Activated T-helper 1 cell treated with anti-CD3 and anti-CD28 coated beads, Interleukin-2, amount 50 U/mL, for 16 hours (primary cell): ENCODE measurements at regions not wholly inside any gene's neighbourhood (a gene's known extent, or its start where the extent isn't known, plus 50 kb on each side); places are given as distances from the start of the nearest gene placed in this dataset.

Experiments used
- DNase-seq, 2 donors: peaks; one replicate each; pipeline ENCODE4 v3.0.0-alpha.2; 2020; ENCODE audit warnings: low read depth in 1 of 2, low spot score in 1 of 2

DNA sequence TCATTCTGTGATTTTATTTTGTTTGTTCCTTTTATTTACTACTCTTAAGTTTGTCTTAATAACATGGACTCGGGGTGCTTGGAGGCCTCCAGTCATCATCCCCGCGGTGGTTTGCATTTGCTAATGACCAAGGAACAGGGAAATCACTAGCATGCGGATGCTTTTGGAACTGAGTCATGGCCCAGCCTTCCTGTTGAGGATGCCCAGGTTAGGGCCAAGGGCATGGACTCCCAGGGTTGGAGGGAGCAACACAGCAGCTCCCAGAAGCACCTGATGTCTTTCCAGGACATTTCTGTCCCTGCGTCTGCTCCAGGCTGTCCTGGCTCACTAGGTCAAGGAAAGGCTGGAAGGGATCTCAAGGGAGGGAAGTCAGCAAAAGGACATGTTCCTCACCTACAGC lies 423.7 kb upstream of the TSHZ3 start:
- no peak for DNase-seq

GRCh38 chr19:31781542-31781941 lies 432.3 kb upstream of the TSHZ3 start:
- DNase-seq = no peak

DNA sequence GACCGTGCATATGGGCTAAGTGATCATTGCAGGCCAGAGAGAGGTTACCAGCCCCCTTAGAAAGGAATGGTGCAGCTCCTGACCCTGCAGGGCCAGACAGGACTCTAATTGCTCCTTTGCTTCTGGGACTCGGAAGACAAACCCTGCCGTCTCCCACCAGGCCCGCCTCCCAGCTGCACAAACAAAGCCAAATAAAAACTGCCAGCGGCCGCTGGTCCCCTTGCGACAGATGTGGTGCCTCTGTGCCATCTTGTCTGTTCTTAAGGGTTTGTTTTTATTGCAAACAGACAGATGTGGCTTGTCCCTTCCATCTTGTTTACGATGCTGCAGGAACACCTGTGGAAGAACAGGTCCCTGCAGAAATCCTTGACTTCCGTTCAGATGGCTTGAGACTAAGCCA lies 434.4 kb upstream of the TSHZ3 start:
- DNase-seq = no peak

DNA sequence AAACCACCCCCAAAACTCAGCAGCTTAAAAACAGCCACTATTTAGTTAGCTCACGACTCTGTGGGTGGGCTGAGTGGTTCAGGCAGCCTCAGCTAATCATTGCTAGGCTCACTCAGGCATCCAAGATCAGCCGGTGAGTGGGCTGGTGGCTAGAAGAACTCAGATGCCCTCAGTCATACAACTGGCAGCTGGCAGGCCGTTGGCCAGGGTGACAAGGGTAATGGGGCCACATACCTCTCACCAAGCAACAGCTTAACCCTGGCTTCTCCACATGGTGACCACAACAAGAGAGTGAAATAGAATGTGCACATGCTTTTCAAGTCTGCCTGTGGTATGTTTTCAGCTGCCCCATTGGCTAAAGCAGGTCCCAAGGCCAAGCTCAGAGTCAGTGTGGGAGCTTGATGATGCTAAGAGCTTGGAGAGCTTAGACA lies 435.4 kb upstream of the TSHZ3 start:
- DNase-seq = no peak

- no peak for DNase-seq
These were observed 452.4 kb upstream of the TSHZ3 start for GRCh38 chr19:31801611-31802010.

DNA sequence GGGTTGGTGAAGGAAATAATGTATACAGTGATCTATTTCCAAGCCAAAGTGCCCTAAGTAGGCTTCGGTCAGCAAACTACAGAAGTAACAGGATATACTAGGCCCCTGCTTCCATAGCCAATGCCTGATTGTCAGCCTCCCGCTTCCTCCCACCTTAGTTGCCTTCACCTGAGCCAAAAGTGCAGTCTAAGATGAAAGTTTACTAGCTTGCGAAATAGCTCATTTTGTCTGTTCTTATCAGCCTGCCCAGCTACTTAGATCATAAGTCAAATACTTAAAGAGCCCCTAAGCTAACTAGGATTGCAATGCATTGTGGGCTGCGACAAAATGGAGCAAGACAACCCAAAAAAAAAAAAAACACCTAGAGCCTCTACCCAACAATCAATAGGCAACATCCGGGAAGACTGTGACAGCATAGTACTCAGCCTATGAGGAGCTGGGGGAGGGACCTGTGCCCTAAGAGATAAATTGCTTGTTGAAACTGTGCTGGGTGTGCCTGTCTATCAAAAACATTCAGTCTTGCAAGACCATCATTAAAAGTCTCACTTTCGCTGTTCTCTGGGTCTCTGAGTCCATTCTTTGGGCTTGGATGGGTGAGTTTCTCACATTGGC lies 454.7 kb upstream of the TSHZ3 start:
- DNase-seq = no peak

DNA sequence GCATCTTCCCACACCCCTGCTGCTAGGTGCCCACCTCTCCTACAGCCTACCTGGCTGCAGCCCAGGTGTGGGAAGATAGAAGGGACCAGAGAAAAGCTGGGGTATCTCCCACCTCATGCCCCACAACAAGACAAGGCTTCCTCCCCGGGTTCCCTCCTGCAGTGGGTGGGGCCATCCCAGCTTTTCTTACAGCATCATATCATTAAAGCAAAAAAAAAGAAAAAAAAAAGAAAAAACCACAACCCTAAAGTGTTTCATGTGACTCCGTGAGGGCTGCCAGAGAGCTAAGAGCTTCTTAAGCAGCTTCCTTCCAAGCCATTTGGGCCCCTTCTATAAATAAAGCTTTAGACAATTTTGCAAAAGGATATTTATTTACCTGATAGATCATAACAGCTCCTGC lies 455.4 kb upstream of the TSHZ3 start:
- DNase-seq = no peak

GRCh38 chr19:31810536-31811109 lies 461.4 kb upstream of the TSHZ3 start:
- no peak for DNase-seq

- no peak for DNase-seq
These were observed 468.9 kb upstream of the TSHZ3 start for GRCh38 chr19:31817971-31818797.

DNA sequence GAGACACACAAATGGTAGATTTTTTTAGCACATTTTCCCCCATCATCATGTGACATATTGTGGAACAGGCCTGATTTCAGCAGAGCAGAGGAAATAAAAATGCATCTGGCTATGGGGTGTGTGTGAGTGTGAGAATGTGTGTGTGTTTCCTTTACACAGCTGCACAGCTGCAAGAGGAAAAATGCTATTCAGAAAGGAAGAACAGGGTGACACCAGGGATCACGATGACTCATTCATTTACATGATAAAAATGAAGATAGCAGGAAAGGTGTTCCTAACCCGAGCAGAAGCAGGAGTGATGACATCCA lies 469.5 kb upstream of the TSHZ3 start:
- DNase-seq = no peak

- DNase-seq = no peak
These were observed 470.6 kb upstream of the TSHZ3 start for GRCh38 chr19:31819837-31820236.

GRCh38 chr19:31821346-31821745 lies 472.1 kb upstream of the TSHZ3 start:
- DNase-seq = no peak

DNA sequence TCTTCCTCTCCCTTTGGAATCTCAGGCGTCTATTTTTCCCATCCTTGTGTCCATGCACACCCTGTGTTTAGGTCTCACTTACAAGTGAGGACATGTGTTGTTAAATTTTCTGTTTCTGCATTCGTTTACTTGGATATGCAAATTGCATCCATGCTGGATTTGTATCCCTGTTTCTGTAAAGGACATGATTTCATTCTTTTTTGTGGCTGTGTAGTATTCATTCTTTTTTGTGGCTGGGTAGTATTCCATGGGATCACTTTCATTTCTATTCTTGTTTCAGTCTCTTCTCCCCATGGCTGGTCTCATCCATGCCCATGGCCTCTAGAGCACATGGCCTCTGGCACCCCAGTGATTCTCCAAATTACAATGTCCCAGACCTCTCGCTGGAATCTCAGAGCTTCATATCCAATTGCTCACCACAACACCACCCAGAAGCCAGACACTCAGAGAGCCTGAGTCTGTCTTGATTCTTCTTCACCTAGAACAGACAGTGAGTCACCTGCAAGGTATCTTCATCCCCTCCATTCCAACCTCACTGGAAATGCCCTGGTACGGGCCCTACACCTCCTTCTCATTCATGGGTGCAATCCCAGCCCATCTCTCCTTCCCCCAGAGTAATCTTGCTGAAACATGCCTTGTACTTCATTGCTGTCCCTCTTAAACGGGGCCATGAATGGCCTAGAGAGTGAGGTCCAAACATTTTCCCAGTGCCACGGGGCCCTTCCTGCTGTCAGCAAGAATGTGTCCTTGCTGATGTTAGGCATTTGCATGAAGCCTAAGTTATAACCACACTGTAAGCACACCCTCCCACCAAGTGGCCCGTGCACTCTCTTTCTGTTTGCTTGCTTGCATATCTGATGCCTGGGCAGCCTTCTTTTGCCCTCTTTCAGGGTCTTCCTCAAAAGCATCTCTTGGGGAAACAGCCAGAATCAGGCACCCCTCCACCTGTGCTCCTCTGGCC lies 476.2 kb upstream of the TSHZ3 start:
- DNase-seq = no peak

DNA sequence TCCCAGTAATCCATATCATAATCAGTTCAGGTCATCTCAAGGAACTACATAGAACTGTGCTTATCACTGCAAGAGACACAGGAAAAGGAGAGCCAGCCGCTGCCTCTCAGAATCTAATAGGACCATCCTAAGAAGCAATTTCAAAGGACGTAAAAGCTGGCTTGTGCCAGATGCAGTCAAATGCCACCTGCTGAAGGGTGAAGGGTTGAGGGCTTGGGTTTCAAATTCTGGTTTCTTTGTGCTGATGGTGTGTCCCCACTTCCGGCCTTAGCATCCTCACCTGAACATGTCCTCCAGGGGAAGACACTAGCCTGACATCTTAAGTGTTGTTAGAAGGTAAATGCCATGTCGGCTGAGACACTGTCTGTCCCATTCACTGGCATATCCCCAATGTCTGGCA lies 477.1 kb upstream of the TSHZ3 start:
- DNase-seq = no peak

DNA sequence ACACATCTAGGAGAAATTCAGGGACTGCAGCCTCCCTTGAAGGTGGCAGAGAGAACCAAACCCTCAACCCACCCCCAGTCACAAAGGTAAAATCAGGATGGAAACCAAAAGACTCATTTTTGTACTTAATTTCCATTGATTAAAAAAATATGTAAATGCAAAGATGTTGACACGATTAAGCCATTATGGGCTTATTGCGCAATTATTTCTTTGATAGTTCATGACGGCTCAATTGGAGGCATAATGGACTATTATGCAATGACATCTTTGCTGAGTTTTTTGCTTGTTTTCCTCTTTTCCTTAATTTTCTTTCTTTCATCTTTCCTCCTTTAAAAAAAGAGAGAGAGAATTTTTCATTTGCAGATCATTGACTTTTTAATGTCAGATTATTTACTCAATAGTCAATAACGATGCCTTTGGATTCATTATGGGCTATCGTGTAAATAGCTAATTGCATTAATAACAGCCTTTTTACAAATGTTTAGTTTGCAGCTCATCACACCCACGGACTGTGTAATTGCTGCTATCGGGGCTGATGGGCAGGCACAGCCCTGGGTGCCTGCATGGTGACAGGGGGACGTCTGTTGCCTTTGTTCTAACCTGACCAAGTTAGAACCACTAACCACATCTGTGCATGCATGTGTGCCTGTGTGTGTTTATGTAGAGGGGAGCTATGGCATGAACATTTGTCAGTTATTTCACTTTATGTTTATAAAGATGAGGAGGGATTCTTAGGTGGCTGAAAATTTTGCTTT lies 482.4 kb upstream of the TSHZ3 start:
- DNase-seq = no peak

GRCh38 chr19:31832176-31832548 lies 482.9 kb upstream of the TSHZ3 start:
- DNase-seq = no peak

GRCh38 chr19:31834070-31834469 lies 484.8 kb upstream of the TSHZ3 start:
- DNase-seq = no peak

GRCh38 chr19:31838163-31838815 lies 489.1 kb upstream of the TSHZ3 start:
- no peak for DNase-seq

- DNase-seq = no peak
These were observed 491.1 kb upstream of the TSHZ3 start for GRCh38 chr19:31840371-31840770.

DNA sequence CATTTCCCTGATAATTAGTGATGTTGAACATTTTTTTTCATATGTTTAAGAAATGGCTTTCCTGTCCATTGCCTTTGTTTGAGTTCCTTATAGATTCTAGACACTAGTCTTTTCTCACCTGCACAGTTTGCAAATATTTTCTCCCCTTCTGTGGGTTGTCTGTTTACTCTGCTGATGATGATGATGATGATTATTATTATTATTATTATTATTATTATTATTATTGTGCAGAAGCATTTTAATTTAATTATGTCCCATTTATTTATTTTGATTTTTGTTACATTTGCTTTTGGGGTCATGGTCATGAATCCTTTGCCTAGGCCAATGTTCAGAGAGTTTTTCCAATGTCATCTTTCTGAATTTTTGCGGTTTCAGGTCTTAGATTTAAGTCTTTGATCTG lies 492.5 kb upstream of the TSHZ3 start:
- no peak for DNase-seq
